Fibroblast of villous mesenchyme (primary cell): ENCODE measurements at regions not wholly inside any gene's neighbourhood (a gene's known extent, or its start where the extent isn't known, plus 50 kb on each side); places are given as distances from the start of the nearest gene placed in this dataset.
A peak's percentile ranks its signal among the peaks of the same experiment; 100 is the strongest.

Source experiments
- DNase-seq: peaks from one replicate; pipeline ENCODE4 v3.0.0-alpha.2; 2010; ENCODE audit warnings: low read depth
- H3K4me3 ChIP-seq: 2 replicates; pipeline ENCODE4 v1.5.1; 2011; ENCODE audit warnings: low read depth, mild to moderate bottlenecking, low read length
- CTCF ChIP-seq: IDR thresholded peaks from 2 replicates; pipeline ENCODE4 v1.5.1; 2012; ENCODE audit warnings: low read depth, mild to moderate bottlenecking, low read length; ENCODE audit not compliant: insufficient read depth

DNA sequence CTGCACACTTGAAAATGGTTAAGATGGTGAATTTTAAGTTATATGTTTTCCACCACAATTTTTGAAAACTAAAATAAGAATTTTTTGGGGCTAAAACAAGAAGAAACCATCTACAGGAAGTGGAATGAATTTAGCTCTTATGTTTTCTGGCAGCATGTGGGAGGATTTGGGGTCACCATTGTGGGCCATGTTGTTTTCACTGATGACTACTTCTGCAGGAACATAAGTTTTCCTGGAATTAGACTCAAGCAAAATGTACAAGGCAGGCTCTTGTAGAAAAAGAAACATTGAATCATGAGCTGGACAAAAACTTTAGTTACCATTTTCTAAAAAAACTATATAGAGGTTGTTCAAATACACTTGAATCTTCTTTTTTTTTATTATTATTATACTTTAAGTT lies 125.3 kb upstream of the C1QTNF9B start:
- DNase-seq: peak; percentile 48
- no peak for TF ChIP-seq CTCF
- no peak overlapping the region for H3K4me3 ChIP-seq

- H3K4me3 ChIP-seq: no peak overlapping the region
- no peak for TF ChIP-seq CTCF
- DNase-seq: no peak
These were observed 125.8 kb upstream of the C1QTNF9B start for GRCh38 chr13:24023073-24023472.

- H3K4me3 ChIP-seq: no peak overlapping the region
- TF ChIP-seq CTCF: no peak
- DNase-seq: no peak
These were observed 130.2 kb upstream of the C1QTNF9B start for GRCh38 chr13:24027494-24027893.

- TF ChIP-seq CTCF: no peak
- H3K4me3 ChIP-seq: no peak overlapping the region
- DNase-seq: peak; percentile 64
These were observed 128.3 kb upstream of the SPATA13 start for GRCh38 chr13:24032252-24032651.

DNA sequence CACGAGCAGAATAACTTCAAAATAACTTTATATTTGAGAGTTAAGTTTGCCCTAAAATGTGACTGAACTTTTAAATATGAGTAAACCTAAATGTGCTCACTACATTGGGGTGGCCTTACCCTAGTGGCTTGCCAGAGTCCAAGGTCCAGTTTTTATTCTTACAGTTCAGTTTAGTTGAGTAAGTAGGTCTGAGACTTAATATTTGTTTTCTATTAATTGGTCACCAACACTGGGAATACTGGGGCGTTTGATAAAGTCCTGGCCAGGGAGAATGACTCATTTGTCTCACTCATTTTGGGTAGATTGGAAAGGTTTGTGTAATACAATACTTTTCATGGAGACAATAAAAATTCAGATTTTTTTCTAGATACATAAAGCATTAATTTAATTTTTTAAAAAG lies 127.8 kb upstream of the SPATA13 start:
- H3K4me3 ChIP-seq: no peak overlapping the region
- no peak for TF ChIP-seq CTCF
- DNase-seq: no peak

DNA sequence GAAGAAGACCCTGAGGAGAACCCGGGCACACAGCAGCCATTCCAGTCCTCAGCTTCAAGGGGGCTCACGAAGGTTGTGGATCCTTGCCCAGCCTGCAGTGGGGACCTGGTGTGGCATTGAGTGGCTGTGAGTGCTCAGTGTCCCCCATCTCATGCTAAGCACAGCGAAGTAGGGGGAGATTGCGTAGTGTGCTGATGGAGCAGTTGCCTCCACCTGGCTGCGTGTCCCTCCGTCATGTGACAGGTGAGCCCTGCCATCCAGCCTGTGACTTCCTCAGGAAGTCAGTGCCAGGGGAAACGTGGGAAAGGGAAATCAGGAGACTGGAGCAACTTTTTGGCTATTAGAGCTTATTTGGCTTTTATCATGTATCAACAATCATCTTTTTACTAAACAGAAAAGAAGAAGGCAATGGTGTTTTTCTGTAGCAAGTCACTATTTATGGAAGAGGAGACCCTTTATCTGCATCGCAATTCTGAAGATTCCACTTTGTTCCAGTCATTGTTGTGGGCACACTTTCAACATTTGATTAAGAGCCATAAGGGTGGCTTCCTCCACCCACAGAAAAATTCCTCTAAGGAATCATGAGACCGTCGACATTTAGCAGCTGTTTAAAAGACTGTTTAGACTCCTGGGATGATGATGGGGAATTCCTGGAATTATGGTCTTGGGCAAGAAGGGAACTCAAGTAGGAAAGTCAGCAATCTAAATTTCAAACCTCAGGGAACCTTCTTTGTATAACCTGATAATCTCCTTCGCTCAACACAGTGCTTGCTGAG lies 126.8 kb upstream of the SPATA13 start:
- peak; percentile 81 for DNase-seq
- TF ChIP-seq CTCF: no peak
- H3K4me3 ChIP-seq: no peak overlapping the region

GRCh38 chr13:24035411-24035810 lies 125.1 kb upstream of the SPATA13 start:
- no peak overlapping the region for H3K4me3 ChIP-seq
- DNase-seq: no peak
- TF ChIP-seq CTCF: no peak
